GM18870 (cell line): ENCODE measurements at regions not wholly inside any gene's neighbourhood (a gene's known extent, or its start where the extent isn't known, plus 50 kb on each side); places are given as distances from the start of the nearest gene placed in this dataset.
A peak's percentile ranks its signal among the peaks of the same experiment; 100 is the strongest.
"Not testable (repeated sequence)": the region's sequence is repeated elsewhere in the genome, so short reads cannot be mapped to it uniquely, and the experiment has no call there.

Experiments
- ATAC-seq: cut with Tn5 transposase; IDR thresholded peaks from one replicate; pipeline ENCODE4 v1.9.1; 2021; ENCODE audit warnings: moderate library complexity; ENCODE audit not compliant: unreplicated experiment

DNA sequence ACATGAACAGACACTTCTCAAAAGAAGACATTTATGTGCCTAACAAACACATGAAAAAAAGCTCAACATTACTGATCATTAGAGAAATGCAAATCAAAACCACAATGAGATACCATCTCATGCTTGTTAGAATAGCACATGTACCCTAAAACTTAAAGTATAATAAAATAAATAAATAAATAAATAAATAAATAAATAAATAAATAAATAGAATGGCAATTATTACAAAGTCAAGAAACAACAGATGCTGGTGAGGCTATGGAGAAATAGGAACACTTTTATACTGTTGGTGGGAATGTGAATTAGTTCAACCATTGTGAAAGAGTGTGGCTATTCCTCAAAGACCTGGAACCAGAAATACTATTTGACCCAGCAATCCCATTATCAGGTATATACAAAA, 970.6 kb downstream of the NR2F1-AS1 start:
- not testable (repeated sequence) for ATAC-seq

DNA sequence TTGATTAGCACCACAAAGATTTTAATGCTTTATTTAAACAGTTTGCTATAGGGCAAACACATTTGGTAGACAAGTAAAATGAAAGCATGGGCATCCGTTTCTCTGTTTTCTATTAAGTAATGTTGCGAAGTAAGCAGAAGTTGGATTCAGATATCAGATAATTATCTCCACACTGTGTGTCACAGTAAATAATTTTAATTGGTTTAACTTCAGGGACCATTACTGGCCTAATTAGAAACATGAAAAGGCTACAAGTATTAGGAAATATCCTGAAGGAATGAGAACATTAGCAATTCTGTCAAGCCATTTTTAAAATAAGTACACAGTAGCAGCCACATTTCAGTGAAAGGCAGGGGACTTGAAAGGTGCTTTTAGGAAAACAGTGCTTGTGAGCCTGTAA, 975.4 kb downstream of the NR2F1-AS1 start:
- ATAC-seq: no peak

DNA sequence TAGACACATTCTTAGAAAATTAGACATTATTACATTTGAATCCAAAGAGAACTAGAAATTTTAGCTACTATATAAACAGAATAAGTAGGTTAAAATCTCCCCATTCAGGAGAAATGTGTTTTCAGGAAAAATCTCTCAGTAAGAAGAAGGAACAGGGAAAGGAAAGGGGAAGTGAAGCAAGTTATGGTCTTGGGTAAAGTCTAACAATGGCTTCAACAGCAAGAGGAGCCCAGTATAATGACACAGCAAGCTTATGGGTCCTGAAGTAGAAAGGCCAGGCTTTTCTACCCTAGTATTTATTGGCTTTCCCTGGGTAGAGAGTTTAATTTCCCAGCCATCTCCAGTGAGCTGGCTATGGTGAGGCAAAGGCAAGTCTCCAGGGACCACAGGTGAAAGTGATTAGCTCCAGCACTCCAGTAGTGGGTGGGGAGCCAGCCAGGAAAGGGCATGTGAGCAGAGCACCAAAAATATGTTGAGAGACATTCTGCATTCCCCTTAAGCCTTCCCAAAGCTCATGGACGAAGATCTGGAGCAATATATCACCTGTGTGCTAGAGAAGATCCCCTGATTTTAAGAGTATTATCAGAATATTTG, 981.7 kb downstream of the NR2F1-AS1 start:
- ATAC-seq: no peak

DNA sequence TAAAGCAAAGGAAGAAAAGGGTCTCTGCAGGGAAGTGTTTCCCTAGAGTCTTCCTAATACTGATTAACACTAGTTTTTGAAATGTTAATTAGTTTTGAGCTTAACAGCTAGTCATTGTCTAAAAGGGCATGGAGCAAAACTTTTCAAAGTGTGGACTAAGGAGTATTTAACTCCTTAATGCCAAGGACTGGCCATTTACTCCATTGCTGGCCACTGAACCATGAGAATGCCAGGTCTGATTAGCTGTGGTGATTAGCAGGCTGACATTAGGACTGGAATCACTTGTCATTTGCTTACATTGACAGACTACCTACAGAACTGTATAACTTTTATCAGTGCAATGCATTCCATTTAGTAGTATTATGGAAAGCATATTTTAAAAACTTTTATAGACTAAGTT, 987.0 kb downstream of the NR2F1-AS1 start:
- ATAC-seq: no peak

DNA sequence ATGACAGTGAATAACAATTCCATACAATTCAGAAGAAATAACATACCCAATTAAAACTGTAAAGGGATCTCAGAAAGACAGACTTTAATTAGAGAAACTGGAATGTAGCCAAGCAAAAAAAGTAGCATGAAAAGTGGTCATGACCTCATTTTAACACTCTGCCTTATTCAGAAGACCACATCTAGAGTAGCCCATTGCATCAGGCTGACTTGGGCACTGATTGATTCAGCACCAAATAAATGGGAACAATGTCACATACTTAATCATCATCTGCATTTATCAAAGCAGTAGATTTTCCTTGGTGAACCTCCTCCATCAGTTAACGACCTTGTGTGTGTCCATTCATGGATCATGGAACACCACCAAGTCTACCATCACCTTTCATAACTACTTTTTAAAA, 992.1 kb downstream of the NR2F1-AS1 start:
- no peak for ATAC-seq

DNA sequence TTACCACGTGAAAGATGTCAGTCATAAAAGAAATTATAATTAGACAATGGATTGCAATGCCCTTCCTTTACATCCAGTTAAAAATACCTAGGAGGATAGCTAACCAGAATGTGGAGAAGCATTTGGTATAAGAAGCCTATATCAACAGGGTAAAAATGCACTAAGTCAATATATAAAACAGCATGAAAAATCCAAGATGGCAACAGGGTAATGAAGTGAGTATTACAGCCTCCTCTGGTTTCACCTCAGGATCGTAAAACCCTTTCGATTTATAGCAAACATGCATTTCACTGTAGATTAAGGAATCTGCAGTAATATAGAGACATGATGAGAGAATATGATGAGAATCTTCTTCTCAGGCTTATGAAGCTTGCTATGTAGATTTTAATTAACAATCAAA, 999.3 kb downstream of the NR2F1-AS1 start:
- no peak for ATAC-seq

DNA sequence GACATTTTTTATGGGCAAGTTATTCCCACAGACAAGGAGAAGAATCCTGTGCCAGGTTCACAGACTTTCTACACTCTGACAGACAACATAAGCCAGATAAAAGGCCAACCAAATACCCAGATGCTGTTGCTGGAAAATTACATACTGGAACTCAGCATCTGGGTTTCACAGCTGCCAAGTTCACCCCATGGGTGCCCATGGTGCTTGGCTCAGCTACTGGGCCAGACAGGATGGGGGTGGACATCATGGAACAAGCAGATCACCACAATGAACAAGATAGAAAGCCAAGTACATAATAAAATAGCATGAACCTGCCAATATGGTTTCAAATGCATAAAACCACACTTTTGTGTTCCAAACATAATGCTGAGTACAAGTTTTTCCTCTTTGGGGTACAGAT, 999.8 kb downstream of the NR2F1-AS1 start:
- ATAC-seq: no peak

DNA sequence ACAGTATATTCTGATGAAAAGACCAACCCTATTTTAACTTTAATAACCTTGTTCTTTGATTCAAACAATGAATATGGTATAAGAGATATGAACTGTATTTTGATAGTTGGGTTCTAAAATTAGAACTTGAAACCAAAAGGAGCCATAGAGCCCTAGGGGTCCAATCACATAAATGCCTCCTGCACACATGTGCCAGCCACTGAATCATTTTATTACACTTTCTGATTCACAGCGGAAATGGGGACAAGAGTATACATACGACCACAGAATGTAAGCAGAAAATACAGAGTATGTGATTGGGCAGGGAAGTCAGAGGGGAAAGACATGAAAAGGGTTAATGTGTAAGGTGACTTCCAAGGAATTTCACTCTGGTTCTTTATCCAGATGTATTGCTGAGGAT, 1000.2 kb downstream of the NR2F1-AS1 start:
- ATAC-seq: no peak

DNA sequence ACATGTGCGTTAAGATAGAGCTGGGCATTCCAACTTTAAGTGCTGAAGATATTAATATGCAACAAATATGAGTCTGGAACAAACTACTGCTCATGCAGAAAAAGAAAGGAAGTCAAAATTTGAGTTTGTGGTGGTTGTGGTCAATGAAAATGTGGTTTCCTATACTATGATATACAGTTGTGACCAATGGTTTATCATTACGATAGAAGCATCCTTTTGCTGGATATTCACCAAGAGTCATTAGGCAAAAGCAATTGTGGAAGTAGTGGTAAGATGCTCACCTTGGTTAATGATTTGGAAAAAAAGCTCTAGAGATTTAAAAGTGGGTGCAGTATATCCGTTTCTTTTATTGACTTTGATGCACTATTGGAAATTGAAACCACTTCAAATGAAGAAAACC, 1007.0 kb downstream of the NR2F1-AS1 start:
- no peak for ATAC-seq

DNA sequence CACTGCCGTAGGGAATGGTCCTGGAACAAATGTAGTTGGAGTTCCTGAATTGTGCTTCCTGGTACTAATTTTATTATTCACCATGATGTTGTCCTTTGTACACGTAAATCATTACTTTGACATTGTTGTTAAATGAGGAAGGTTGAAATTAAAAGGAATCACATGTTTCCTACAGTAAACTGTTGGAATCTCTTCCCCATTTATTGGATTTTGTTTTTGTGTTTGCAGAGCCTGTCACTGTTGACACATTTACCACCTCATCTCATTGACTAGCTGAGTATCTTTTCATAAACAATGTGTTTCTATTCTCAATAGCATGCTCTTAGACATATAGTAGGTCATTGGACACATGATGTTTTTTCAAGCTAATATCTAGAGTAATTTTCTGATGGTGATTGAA, 1012.5 kb downstream of the NR2F1-AS1 start:
- ATAC-seq: no peak

DNA sequence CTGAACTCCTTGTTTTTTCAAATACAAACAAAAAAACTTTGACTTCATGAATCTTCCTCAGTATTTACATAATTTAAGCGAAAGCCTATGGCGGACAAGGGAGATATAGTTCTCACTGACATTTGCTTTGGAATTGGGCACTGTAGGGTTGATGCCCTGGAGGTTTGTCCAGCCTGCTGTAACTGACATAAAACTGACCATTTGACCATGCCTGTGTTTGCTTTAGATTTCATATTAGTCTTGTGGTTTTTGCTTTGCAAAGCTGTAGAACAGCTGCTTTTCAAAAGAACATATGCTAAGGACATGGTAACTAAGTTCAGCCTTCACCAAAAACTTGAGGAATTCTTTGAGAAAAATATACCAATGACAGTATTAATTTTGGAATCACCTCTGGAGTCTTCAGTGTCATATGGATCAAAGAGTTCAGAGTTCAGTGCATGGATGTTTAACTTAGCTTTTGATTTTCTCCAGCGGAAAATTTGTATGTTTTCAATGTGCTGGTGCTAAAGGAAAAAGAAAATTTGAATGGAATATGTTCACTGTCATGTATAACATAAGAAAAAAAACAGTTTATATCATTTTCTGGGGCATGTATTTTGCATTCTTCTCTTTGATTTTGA, 1013.1 kb downstream of the NR2F1-AS1 start:
- ATAC-seq: no peak

DNA sequence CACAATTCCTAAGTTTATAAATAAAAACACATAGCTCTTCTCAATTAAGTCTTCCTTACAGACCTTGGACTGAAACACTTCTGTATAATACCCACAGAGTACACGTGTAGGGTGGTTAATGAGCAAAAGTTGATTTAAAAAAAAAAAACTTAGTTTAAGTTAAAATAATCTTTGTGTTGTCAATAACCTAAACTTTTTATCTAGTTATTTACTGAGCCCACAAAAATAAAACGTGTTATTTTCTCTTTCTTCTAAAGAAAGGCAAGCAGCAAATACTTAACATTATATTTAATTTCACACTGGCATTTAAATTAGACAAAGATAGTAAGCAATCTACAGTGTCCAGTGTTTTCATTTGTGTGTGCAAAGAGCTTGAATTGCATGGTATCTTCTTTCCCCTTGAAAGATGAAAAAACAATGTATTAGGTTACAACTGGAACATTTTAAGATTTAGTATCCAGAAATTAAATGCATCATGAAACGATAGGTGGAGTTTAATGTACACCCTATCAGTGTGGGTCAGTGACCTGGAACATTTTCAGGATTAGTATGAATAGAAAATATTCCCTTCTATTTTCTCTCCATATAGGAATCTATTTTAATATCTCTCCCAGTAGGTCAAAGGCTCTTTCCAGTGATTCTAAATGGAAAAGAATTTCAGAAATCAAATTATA, 1014.8 kb downstream of the NR2F1-AS1 start:
- ATAC-seq: no peak

DNA sequence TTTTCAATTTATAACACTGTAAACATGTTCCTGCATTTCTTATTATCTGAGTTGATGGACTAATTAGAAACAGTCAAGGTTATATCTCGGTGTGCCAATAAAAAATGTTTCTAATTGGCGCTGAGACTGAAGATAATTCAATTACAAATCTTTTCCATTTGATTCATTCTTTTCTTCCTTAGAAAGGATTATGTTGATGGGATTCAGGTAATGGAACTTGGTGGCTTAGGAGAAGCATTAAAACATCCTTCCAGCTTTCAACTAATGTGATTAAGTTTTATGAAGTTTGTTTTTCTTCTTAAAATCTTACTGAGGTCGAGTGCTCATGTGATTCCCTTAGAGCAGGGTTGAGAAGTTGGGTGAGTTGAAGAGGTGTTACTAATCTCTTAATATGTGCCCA, 1015.3 kb downstream of the NR2F1-AS1 start:
- ATAC-seq: no peak

DNA sequence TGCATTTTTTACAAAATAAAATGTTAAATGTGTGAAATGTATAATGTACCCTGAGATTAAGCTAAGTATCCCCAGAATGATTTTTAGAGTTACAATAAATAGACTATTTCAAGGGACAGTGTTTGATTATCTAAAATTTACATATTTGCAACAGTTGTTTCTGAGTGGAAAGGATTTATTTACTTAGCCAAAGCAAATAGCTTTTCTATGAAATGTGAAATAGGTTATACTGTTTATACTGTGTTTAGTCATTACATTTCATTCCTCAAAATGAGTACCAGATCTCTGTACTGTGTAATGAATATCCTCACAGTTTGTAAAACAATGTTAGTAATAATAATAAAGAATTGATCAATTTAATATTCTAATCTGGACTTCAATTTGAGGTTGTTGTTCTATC, 1019.0 kb downstream of the NR2F1-AS1 start:
- no peak for ATAC-seq

DNA sequence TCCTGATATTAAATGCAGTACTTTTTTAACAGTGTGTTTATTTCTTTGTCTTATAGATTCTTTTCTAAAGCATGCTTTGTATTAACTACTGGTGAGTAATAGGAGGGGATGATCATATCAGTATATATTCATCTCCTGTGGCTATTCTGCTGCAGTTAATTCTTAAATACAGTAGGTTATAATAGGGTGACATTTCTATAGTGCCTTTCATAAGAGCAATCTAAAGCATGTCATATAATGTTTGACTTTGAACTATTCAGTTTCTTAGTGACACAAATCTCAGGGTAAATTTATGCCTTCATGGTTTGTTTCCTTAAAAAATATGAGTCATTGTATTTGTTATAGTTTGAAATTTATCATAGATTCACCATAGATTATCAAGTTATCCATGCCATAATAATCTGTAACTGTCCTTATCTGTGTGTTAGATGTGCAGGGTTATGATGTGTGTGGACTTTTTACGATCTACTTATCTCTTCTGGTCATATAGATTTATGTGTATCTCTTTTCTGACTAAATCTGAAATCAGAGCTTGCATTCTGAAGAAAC, 1019.5 kb downstream of the NR2F1-AS1 start:
- ATAC-seq: no peak

DNA sequence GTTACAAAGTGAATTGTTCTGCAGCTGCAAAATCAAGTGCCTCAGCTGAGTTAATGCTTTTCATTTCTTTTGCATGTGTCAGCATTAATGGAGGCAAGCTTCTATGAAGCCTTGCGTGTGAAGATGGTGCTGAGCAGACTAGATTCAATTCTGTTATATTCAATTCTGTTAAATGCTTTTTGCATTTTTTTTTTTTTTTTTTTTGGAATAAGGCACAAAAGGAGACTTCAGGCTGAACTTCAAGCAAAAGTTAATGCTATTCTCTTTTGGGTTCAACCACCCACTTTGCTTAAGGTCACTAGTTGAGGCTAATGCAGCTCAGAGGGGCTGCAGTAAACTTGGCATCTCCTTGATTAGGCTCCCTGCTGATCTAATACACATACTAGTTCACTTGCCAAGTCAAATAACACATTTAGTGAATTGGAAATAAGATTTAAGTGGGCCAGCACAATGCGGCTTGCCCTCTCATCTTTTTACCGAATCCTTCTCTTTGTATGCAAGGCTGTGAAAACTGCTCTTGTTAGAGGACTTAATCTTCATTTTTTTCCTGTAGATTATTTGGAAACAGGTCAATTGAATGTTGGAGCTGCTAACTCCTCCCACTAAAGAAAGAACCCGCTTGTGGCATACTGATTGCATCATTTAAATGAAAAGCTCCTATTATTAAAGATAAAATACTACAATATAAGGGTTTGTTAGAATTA, 1020.2 kb downstream of the NR2F1-AS1 start:
- ATAC-seq: no peak

DNA sequence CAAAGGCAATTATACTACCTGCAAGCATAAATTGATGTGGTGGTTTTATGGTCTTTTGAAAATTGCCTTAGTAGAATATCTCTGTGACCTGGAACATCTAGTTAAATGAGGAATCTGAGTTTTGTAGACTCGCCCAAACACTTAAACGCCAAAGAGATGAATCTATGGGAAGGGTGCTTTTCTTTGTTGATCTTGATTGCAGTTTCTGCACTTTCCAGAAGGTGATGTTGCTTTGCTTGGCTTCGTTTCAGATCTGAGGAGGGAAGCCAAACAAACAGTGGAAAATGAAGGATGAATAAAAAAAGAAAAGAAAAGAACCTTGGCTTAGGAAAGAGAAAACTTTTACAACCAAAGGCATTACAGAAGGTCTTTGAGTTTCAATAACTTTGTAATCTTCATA, 1021.2 kb downstream of the NR2F1-AS1 start:
- ATAC-seq: no peak

DNA sequence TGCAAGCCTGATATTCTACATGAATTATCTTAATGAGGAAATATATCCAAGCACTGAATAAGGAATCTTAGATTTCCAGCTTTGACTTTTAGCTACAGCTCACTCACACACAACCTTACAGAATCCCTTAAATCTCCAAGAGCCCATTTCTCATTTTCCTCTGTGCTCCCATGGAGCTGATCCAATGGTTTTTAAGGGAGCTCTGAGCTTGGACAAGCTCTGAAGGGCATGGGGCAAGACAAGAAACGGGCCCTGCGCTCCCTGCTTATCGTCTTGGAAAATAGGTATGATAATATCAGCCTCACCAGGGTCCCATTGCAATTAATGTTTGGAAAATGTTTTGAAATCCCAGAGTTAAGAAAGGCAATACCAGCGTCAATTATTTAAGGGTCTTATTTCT, 1021.7 kb downstream of the NR2F1-AS1 start:
- ATAC-seq: no peak

DNA sequence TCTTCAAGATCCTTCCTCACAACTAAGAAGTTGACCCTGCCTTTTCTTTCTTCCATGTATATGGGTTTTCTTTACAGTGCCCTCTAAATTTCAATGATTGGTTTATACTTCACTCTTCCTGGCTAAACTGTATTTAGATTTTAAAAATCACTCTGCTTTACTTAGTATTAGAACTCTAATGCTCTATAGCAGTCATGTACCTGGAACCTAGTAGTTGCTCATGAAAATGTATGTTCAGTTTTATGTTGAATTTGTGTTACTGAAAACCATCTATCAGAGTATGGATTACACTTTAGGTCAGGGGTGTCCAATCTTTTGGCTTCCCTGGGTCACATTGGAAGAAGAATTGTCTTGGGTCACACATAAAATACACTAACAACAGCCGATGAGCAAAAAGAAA, 1024.3 kb downstream of the NR2F1-AS1 start:
- no peak for ATAC-seq

DNA sequence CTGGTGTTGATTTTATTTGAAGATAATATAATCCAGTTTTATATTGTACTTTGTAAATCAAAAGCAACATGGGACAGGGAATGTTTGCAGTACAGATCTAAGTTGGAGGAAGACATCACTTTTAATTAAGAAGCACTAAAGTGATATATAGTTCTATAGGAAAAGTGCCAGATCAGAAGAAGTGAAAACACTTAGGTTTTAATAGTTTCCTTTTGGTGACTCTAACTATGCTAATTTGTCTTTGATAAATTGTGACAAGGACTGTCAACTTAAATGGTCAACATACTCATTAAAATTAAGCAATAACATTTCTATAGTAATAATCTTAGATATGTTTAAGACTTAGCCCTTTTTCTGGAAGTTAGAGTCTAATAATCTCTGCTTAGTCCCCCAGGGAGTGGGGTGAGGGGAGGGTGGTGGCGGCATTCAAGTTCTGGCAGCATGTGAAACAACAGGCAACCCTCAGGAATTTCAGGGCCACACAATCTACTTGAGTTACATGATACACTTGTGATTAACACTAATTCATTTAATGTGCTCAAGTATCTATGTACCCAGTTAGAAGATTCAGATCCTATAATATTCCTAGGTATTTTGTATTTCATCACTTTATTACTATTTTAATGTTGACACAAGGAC, 1026.5 kb downstream of the NR2F1-AS1 start:
- no peak for ATAC-seq

DNA sequence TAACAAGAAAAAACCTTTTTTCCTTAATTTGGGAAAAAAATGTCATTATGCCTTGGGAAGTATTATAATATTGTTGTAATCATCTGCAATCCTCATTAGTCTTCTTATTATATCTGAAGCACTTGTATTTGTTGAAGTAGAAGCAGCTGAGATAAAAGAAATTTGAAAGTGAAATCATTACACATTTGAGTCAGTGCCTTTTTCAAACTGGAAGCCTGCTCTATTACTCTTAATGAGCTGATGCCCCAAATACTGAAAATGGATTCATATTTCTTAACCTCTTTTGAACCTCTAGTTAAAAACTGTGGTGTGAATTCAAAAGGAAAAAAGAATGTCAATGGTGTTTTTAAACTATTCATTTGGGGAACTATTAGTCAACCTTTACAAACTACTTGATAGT, 1027.7 kb downstream of the NR2F1-AS1 start:
- peak; percentile 59 for ATAC-seq
